ENCODE measurements at regions not wholly inside any gene's neighbourhood (a gene's known extent, or its start where the extent isn't known, plus 50 kb on each side); places are given as distances from the start of the nearest gene placed in this dataset.

GRCh38 chr12:115666168-115666567 is 611.3 kb downstream of the MED13L start:
- H3K27me3 ChIP-seq (ENCODE audit: insufficient read depth), result no peaks in the 10 kb centered on the region
- H3K79me2 ChIP-seq (ENCODE audit: insufficient read depth), result no peaks in the 10 kb centered on the region
- H3K4me3 ChIP-seq (ENCODE audit: low read depth in 2 of 2, low read length in 1 of 2), result no peak overlapping the region
- no peak overlapping the region for H3K4me2 ChIP-seq
- TF ChIP-seq, protein P1, sequence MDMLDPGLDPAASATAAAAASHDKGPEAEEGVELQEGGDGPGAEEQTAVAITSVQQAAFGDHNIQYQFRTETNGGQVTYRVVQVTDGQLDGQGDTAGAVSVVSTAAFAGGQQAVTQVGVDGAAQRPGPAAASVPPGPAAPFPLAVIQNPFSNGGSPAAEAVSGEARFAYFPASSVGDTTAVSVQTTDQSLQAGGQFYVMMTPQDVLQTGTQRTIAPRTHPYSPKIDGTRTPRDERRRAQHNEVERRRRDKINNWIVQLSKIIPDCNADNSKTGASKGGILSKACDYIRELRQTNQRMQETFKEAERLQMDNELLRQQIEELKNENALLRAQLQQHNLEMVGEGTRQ (IDR thresholded peaks at IDR 0.05; ENCODE audit: borderline replicate concordance, low read depth, low read length), result no peak
- TF ChIP-seq IRF3 (IDR thresholded peaks at IDR 0.05; ENCODE audit: low read depth, low read length), result no peak
- no peak for TF ChIP-seq YY1 (IDR thresholded peaks at IDR 0.05; ENCODE audit: low read depth)
- no peak for TF ChIP-seq RXRA (IDR thresholded peaks at IDR 0.05; ENCODE audit: borderline replicate concordance, low read depth)
- no peak for TF ChIP-seq CHD2 (IDR thresholded peaks at IDR 0.05; ENCODE audit: low read length, partially characterized antibody)
- no peak for TF ChIP-seq TEAD4 (IDR thresholded peaks at IDR 0.05; ENCODE audit: borderline replicate concordance, insufficient read depth)
- no peak for TF ChIP-seq EZH2phosphoT487 (IDR thresholded peaks at IDR 0.05; ENCODE audit: borderline replicate concordance, low read depth)
- TF ChIP-seq RCOR1 (IDR thresholded peaks at IDR 0.05; ENCODE audit: low read length), result no peak
- TF ChIP-seq CTCF (IDR thresholded peaks at IDR 0.05), result no peak
- TF ChIP-seq SIN3A (IDR thresholded peaks at IDR 0.05; ENCODE audit: borderline replicate concordance, low read depth, low read length), result no peak
- no peak for TF ChIP-seq FOSL2 (IDR thresholded peaks at IDR 0.05; ENCODE audit: borderline replicate concordance, low read depth)
- no peak overlapping the region for H2AFZ ChIP-seq (ENCODE audit: low read depth)
- no peak for DNase-seq
- no peaks in the 10 kb centered on the region for H3K9me3 ChIP-seq
- H3K9me2 ChIP-seq, result no peaks in the 10 kb centered on the region
- H3K27ac ChIP-seq (ENCODE audit: low read depth in 2 of 2, low read length in 1 of 2), result no peak overlapping the region
- no peaks in the 10 kb centered on the region for H4K20me1 ChIP-seq (ENCODE audit: insufficient read depth)
- H3K4me1 ChIP-seq (ENCODE audit: control insufficient read depth in 1 of 2, insufficient read depth in 2 of 2, low read depth in 1 of 2, low read length in 1 of 2), result no peaks in the 10 kb centered on the region
- H3F3A ChIP-seq (replicated peaks; ENCODE audit: insufficient read depth), result no peaks in the 10 kb centered on the region
- CTCF ChIA-PET, result no interaction called here
- POLR2A ChIA-PET, result no interaction called here
- H3K36me3 ChIP-seq (replicated peaks in 1 of 2; ENCODE audit: control insufficient read depth in 1 of 2, insufficient read depth in 2 of 2, low read length in 1 of 2), result no peaks in the 10 kb centered on the region
- H3K9ac ChIP-seq, result no peak overlapping the region

DNA sequence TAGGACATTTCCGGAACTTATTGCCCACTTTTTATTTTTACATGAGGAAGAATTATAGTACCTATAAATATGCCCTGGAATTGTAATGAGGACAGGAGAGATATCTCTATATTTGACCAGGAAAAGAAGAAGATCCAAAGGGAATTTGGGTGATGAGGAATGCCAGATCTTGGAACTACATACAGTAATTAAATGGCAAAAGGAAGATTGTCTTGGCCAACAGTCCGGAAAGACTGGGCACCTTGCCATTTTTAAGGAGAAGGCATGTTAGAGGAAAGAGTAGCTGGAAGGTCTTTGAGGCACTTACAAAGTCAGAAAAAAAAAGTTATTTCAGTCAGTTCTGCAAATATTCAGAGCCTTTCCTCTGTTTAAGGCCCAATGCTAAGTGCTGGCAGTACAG is 616.4 kb downstream of the MED13L start:
- Histone ChIP-seq H3K9me2 (no peaks in the 10 kb centered on the region), H4K20me1 (ENCODE audit: insufficient read depth) (no peaks in the 10 kb centered on the region), H3K4me3 (ENCODE audit: low read depth in 2 of 2, low read length in 1 of 2) (no peak overlapping the region), H2AFZ (ENCODE audit: low read depth) (no peak overlapping the region), H3F3A (replicated peaks; ENCODE audit: insufficient read depth) (no peaks in the 10 kb centered on the region), H3K79me2 (ENCODE audit: insufficient read depth) (no peaks in the 10 kb centered on the region), H3K27me3 (ENCODE audit: insufficient read depth) (no peaks in the 10 kb centered on the region), H3K4me1 (ENCODE audit: control insufficient read depth in 1 of 2, insufficient read depth in 2 of 2, low read depth in 1 of 2, low read length in 1 of 2) (no peaks in the 10 kb centered on the region), H3K36me3 (replicated peaks in 1 of 2; ENCODE audit: control insufficient read depth in 1 of 2, insufficient read depth in 2 of 2, low read length in 1 of 2) (no peaks in the 10 kb centered on the region), H3K27ac (ENCODE audit: low read depth in 2 of 2, low read length in 1 of 2) (no peak overlapping the region), H3K9me3 (no peaks in the 10 kb centered on the region), H3K9ac (no peak overlapping the region), H3K4me2 (no peak overlapping the region)
- DNase-seq, result no peak
- ChIA-PET POLR2A (no interaction called here), CTCF (no interaction called here)
- 42% methylated on average over 2 of the region's 2 CpGs for WGBS (ENCODE audit: low lambda C conversion rate)
- no peak for TF ChIP-seq CHD2 (IDR thresholded peaks at IDR 0.05; ENCODE audit: low read length, partially characterized antibody)
- no peak for TF ChIP-seq EZH2phosphoT487 (IDR thresholded peaks at IDR 0.05; ENCODE audit: borderline replicate concordance, low read depth)
- TF ChIP-seq, protein P2, sequence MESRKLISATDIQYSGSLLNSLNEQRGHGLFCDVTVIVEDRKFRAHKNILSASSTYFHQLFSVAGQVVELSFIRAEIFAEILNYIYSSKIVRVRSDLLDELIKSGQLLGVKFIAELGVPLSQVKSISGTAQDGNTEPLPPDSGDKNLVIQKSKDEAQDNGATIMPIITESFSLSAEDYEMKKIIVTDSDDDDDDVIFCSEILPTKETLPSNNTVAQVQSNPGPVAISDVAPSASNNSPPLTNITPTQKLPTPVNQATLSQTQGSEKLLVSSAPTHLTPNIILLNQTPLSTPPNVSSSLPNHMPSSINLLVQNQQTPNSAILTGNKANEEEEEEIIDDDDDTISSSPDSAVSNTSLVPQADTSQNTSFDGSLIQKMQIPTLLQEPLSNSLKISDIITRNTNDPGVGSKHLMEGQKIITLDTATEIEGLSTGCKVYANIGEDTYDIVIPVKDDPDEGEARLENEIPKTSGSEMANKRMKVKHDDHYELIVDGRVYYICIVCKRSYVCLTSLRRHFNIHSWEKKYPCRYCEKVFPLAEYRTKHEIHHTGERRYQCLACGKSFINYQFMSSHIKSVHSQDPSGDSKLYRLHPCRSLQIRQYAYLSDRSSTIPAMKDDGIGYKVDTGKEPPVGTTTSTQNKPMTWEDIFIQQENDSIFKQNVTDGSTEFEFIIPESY (IDR thresholded peaks at IDR 0.05; ENCODE audit: borderline replicate concordance, low read depth), result no peak
- TF ChIP-seq IRF3 (IDR thresholded peaks at IDR 0.05; ENCODE audit: low read depth, low read length), result no peak
- no peak for TF ChIP-seq MEF2A (IDR thresholded peaks at IDR 0.05; ENCODE audit: borderline replicate concordance, low read depth)
- no peak for TF ChIP-seq FOSL2 (IDR thresholded peaks at IDR 0.05; ENCODE audit: borderline replicate concordance, low read depth)
- TF ChIP-seq POLR2AphosphoS5 (IDR thresholded peaks at IDR 0.05; ENCODE audit: low read depth, low read length), result no peak
- no peak for TF ChIP-seq SMC3 (IDR thresholded peaks at IDR 0.05; ENCODE audit: low read depth, low read length)
- no peak for TF ChIP-seq USF1 (IDR thresholded peaks at IDR 0.05; ENCODE audit: borderline replicate concordance, low read depth)
- TF ChIP-seq JUND (IDR thresholded peaks at IDR 0.05), result no peak
- no peak for TF ChIP-seq YY1 (IDR thresholded peaks at IDR 0.05; ENCODE audit: low read depth)
- no peak for TF ChIP-seq FOXM1 (IDR thresholded peaks at IDR 0.05; ENCODE audit: low read depth)
- no peak for TF ChIP-seq MXI1 (IDR thresholded peaks at IDR 0.05; ENCODE audit: low read depth, low read length)

Measured in SK-N-SH (cell line).